ENCODE measurements at regions not wholly inside any gene's neighbourhood (a gene's known extent, or its start where the extent isn't known, plus 50 kb on each side); places are given as distances from the start of the nearest gene placed in this dataset.

DNA sequence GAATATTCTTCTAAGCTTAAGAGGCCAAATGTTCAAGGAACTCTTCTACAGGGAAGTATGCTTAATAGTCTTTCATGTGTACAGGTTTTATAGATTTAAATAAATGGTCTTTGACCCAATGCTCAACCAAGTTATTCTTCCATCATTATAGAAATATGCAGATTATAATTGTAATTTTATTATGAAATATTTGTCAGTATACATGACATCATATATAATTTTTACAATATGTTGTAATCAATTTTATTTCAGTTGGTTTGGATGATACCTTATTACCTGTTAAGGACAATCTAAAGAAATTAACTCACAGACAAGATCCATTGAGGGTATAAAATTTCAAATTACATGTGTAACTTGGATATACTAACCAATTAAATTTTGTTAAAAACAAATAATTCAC, 1278.3 kb downstream of the SLC16A7 start:
- H3K4me2 ChIP-seq (ENCODE audit: low read length): no peak overlapping the region
- no peaks in the 10 kb centered on the region for H3K9me2 ChIP-seq (ENCODE audit: insufficient read depth, low read length)
- no peaks in the 10 kb centered on the region for H3F3A ChIP-seq (ENCODE audit: insufficient read depth, low read length, poor library complexity, severe bottlenecking)
- H3K27ac ChIP-seq (ENCODE audit: low read length): no peak overlapping the region
- no peaks in the 10 kb centered on the region for H4K20me1 ChIP-seq (ENCODE audit: insufficient read depth)
- H3K9ac ChIP-seq (ENCODE audit: low read length): no peak overlapping the region
- no peak overlapping the region for H3K4me3 ChIP-seq (ENCODE audit: low read length)
- H3K79me2 ChIP-seq (replicated peaks; ENCODE audit: insufficient read depth, low read length): no peaks in the 10 kb centered on the region
- H2AFZ ChIP-seq (ENCODE audit: low read depth, low read length): no peak overlapping the region
- H3K9me3 ChIP-seq (ENCODE audit: low read length): no peaks in the 10 kb centered on the region
- no peak for TF ChIP-seq EP300 (conservative IDR thresholded peaks at IDR 0.05; ENCODE audit: poor library complexity, severe bottlenecking)
- no peak for TF ChIP-seq POLR2AphosphoS5 (IDR thresholded peaks at IDR 0.05)
- no peak for TF ChIP-seq EZH2 (IDR thresholded peaks at IDR 0.05; ENCODE audit: borderline replicate concordance, insufficient read depth, low read length, poor library complexity, severe bottlenecking)
- no peak for TF ChIP-seq SMC3 (conservative IDR thresholded peaks at IDR 0.05; ENCODE audit: poor library complexity)
- TF ChIP-seq RAD21 (conservative IDR thresholded peaks at IDR 0.05): no peak
- TF ChIP-seq, protein P1, sequence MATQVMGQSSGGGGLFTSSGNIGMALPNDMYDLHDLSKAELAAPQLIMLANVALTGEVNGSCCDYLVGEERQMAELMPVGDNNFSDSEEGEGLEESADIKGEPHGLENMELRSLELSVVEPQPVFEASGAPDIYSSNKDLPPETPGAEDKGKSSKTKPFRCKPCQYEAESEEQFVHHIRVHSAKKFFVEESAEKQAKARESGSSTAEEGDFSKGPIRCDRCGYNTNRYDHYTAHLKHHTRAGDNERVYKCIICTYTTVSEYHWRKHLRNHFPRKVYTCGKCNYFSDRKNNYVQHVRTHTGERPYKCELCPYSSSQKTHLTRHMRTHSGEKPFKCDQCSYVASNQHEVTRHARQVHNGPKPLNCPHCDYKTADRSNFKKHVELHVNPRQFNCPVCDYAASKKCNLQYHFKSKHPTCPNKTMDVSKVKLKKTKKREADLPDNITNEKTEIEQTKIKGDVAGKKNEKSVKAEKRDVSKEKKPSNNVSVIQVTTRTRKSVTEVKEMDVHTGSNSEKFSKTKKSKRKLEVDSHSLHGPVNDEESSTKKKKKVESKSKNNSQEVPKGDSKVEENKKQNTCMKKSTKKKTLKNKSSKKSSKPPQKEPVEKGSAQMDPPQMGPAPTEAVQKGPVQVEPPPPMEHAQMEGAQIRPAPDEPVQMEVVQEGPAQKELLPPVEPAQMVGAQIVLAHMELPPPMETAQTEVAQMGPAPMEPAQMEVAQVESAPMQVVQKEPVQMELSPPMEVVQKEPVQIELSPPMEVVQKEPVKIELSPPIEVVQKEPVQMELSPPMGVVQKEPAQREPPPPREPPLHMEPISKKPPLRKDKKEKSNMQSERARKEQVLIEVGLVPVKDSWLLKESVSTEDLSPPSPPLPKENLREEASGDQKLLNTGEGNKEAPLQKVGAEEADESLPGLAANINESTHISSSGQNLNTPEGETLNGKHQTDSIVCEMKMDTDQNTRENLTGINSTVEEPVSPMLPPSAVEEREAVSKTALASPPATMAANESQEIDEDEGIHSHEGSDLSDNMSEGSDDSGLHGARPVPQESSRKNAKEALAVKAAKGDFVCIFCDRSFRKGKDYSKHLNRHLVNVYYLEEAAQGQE (IDR thresholded peaks at IDR 0.05; ENCODE audit: borderline replicate concordance): no peak
- no peak for TF ChIP-seq MXI1 (conservative IDR thresholded peaks at IDR 0.05; ENCODE audit: poor library complexity, severe bottlenecking)
- no peak for TF ChIP-seq TAF1 (IDR thresholded peaks at IDR 0.05; ENCODE audit: low read depth)
- TF ChIP-seq CTCF (IDR thresholded peaks at IDR 0.05; ENCODE audit: poor library complexity, severe bottlenecking): no peak
- no peaks in the 10 kb centered on the region for H3K36me3 ChIP-seq (ENCODE audit: insufficient read depth, low read length)
- H3K27me3 ChIP-seq (ENCODE audit: insufficient read depth, low read depth, low read length): no peaks in the 10 kb centered on the region

GRCh38 chr12:60920841-60921495, 1325.1 kb downstream of the SLC16A7 start:
- no peaks in the 10 kb centered on the region for H3K27me3 ChIP-seq (ENCODE audit: insufficient read depth, low read depth, low read length)
- H4K20me1 ChIP-seq (ENCODE audit: insufficient read depth): no peaks in the 10 kb centered on the region
- H3K27ac ChIP-seq (ENCODE audit: low read length): no peak overlapping the region
- H3K4me3 ChIP-seq (ENCODE audit: low read length): no peak overlapping the region
- H2AFZ ChIP-seq (ENCODE audit: low read depth, low read length): no peak overlapping the region
- no peak overlapping the region for H3K4me2 ChIP-seq (ENCODE audit: low read length)
- no peaks in the 10 kb centered on the region for H3K9me3 ChIP-seq (ENCODE audit: low read length)
- H3K79me2 ChIP-seq (replicated peaks; ENCODE audit: insufficient read depth, low read length): no peaks in the 10 kb centered on the region
- no peaks in the 10 kb centered on the region for H3K36me3 ChIP-seq (ENCODE audit: insufficient read depth, low read length)
- no peak overlapping the region for H3K9ac ChIP-seq (ENCODE audit: low read length)
- H3K9me2 ChIP-seq (ENCODE audit: insufficient read depth, low read length): no peaks in the 10 kb centered on the region
- H3F3A ChIP-seq (ENCODE audit: insufficient read depth, low read length, poor library complexity, severe bottlenecking): no peaks in the 10 kb centered on the region
- no peak for TF ChIP-seq RAD21 (conservative IDR thresholded peaks at IDR 0.05)
- no peak for TF ChIP-seq EP300 (conservative IDR thresholded peaks at IDR 0.05; ENCODE audit: poor library complexity, severe bottlenecking)
- TF ChIP-seq POLR2AphosphoS5 (IDR thresholded peaks at IDR 0.05): no peak
- no peak for TF ChIP-seq EZH2 (IDR thresholded peaks at IDR 0.05; ENCODE audit: borderline replicate concordance, insufficient read depth, low read length, poor library complexity, severe bottlenecking)

All from neural cell (in vitro differentiated cells).